ENCODE measurements at regions not wholly inside any gene's neighbourhood (a gene's known extent, or its start where the extent isn't known, plus 50 kb on each side); places are given as distances from the start of the nearest gene placed in this dataset.

GRCh38 chr13:31588893-31589292, 150.4 kb upstream of the RXFP2 start:
- no peaks in the 10 kb centered on the region for H3K4me1 ChIP-seq (ENCODE audit: control insufficient read depth in 1 of 2, insufficient read depth in 2 of 2, low read length in 2 of 2)
- Mint-ChIP-seq H3K4me3 (no peak overlapping the region), H3K27ac (no peak overlapping the region), H3K36me3 (no peaks in the 10 kb centered on the region), H3K9me3 (peaks cover 4 to 21% (median 17%) of the 10 kb centered on the region in 7 donors), H3K4me1 (no peaks in the 10 kb centered on the region), H3K27me3 (ENCODE audit: low read depth in 3 of 3) (peaks cover 0 to 6% (median 5%) of the 10 kb centered on the region in 3 donors)
- DNase-seq, result no peak
- no peak overlapping the region for H3K4me2 ChIP-seq (replicated peaks; ENCODE audit: extremely low read depth, low read length, poor library complexity, severe bottlenecking)
- no peak overlapping the region for H2AFZ ChIP-seq (ENCODE audit: insufficient read depth, low read depth, low read length, poor library complexity, severe bottlenecking)
- H3K9ac ChIP-seq (ENCODE audit: insufficient read depth, low read length, poor library complexity, severe bottlenecking), result no peak overlapping the region
- H3K36me3 ChIP-seq (replicated peaks in 1 of 2; ENCODE audit: control insufficient read depth in 1 of 2, insufficient read depth in 2 of 2, low read length in 2 of 2), result no peaks in the 10 kb centered on the region
- no peak overlapping the region for H3K4me3 ChIP-seq (replicated peaks in 1 of 3; ENCODE audit: low read depth in 2 of 3, low read length in 3 of 3)
- H4K20me1 ChIP-seq (ENCODE audit: insufficient read depth, low read length), result no peaks in the 10 kb centered on the region
- intact Hi-C loops (cut with micrococcal nuclease), result no loop called here
- no peaks in the 10 kb centered on the region for H3K79me2 ChIP-seq (ENCODE audit: insufficient read depth, low read length)
- H3K9me3 ChIP-seq (replicated peaks in 1 of 2; ENCODE audit: control insufficient read depth in 1 of 2, insufficient read depth in 1 of 2, low read length in 2 of 2), result peaks cover 16 to 20% of the 10 kb centered on the region in 2 donors
- H3K27ac ChIP-seq (ENCODE audit: low read depth in 1 of 2, low read length in 2 of 2), result no peak overlapping the region
- no peaks in the 10 kb centered on the region for H3K27me3 ChIP-seq (ENCODE audit: control insufficient read depth in 2 of 2, insufficient read depth in 2 of 2, low read length in 2 of 2)
- no peak for TF ChIP-seq CTCF (IDR thresholded peaks at IDR 0.05)
- 67% methylated on average over 1 of the region's 1 CpG for WGBS (ENCODE audit: insufficient coverage)

- Histone ChIP-seq H3K4me2 (replicated peaks; ENCODE audit: extremely low read depth, low read length, poor library complexity, severe bottlenecking) (no peak overlapping the region), H3K79me2 (ENCODE audit: insufficient read depth, low read length) (no peaks in the 10 kb centered on the region), H2AFZ (ENCODE audit: insufficient read depth, low read depth, low read length, poor library complexity, severe bottlenecking) (no peak overlapping the region), H4K20me1 (ENCODE audit: insufficient read depth, low read length) (no peaks in the 10 kb centered on the region), H3K27me3 (ENCODE audit: control insufficient read depth in 2 of 2, insufficient read depth in 2 of 2, low read length in 2 of 2) (no peaks in the 10 kb centered on the region), H3K9me3 (replicated peaks in 1 of 2; ENCODE audit: control insufficient read depth in 1 of 2, insufficient read depth in 1 of 2, low read length in 2 of 2) (peaks cover 0 to 4% of the 10 kb centered on the region in 2 donors), H3K36me3 (replicated peaks in 1 of 2; ENCODE audit: control insufficient read depth in 1 of 2, insufficient read depth in 2 of 2, low read length in 2 of 2) (no peaks in the 10 kb centered on the region), H3K4me1 (ENCODE audit: control insufficient read depth in 1 of 2, insufficient read depth in 2 of 2, low read length in 2 of 2) (no peaks in the 10 kb centered on the region), H3K4me3 (replicated peaks in 1 of 3; ENCODE audit: low read depth in 2 of 3, low read length in 3 of 3) (no peak overlapping the region), H3K9ac (ENCODE audit: insufficient read depth, low read length, poor library complexity, severe bottlenecking) (no peak overlapping the region), H3K27ac (ENCODE audit: low read depth in 1 of 2, low read length in 2 of 2) (no peak overlapping the region)
- 86% methylated on average over 2 of the region's 4 CpGs for WGBS (ENCODE audit: insufficient coverage)
- Mint-ChIP-seq H3K9me3 (peaks cover 0 to 7% (median 4%) of the 10 kb centered on the region in 7 donors), H3K36me3 (no peaks in the 10 kb centered on the region), H3K4me3 (peak overlapping the region in 1 of 2 donors; percentile 13), H3K27ac (no peak overlapping the region), H3K4me1 (no peaks in the 10 kb centered on the region), H3K27me3 (ENCODE audit: low read depth in 3 of 3) (peaks cover 0 to 4% (median 2%) of the 10 kb centered on the region in 3 donors)
- no peak for TF ChIP-seq CTCF (IDR thresholded peaks at IDR 0.05)
- no peak for DNase-seq
- intact Hi-C loops (cut with micrococcal nuclease), result no loop called here
Observed at GRCh38 chr13:31591642-31592233, 147.6 kb upstream of the RXFP2 start.
